T-helper 17 cell (primary cell): ENCODE measurements at regions not wholly inside any gene's neighbourhood (a gene's known extent, or its start where the extent isn't known, plus 50 kb on each side); places are given as distances from the start of the nearest gene placed in this dataset.
"Not testable (repeated sequence)": the region's sequence is repeated elsewhere in the genome, so short reads cannot be mapped to it uniquely, and the experiment has no call there.

ENCODE experiments used
- ATAC-seq: fragments of 150-1000 bp; cut with Tn5 transposase; 2 replicates; pipeline ENCODE4 v1.10.0; 2021; ENCODE audit warnings: mild to moderate bottlenecking, moderate library complexity
- DNase-seq, 3 donors: peaks; one replicate each; pipeline versions ENCODE4 v3.0.0 to v3.0.0-alpha.2; 2020 to 2021
- H3K9me3 ChIP-seq: one replicate; pipeline ENCODE4 v1.7.0; 2013; ENCODE audit warnings: low read length, mild to moderate bottlenecking; ENCODE audit not compliant: control insufficient read depth, poor library complexity, severe bottlenecking
- H3K27ac Mint-ChIP-seq: one replicate; pipeline ENCODE4 v1.8.0; 2022; ENCODE audit warnings: mild to moderate bottlenecking, moderate library complexity, mixed read lengths
- H3K27me3 Mint-ChIP-seq: one replicate; pipeline ENCODE4 v1.8.0; 2022; ENCODE audit warnings: mixed read lengths
- H3K36me3 Mint-ChIP-seq: one replicate; pipeline ENCODE4 v1.8.0; 2022; ENCODE audit warnings: low read depth, mixed read lengths
- H3K4me1 Mint-ChIP-seq: one replicate; pipeline ENCODE4 v1.8.0; 2022; ENCODE audit warnings: mild to moderate bottlenecking, mixed read lengths
- H3K4me3 Mint-ChIP-seq: one replicate; pipeline ENCODE4 v1.8.0; 2022; ENCODE audit warnings: mild to moderate bottlenecking, moderate library complexity, mixed read lengths

- DNase-seq (no peak), ATAC-seq (no peak)
- H3K36me3 Mint-ChIP-seq: no peaks in the 10 kb centered on the region
- no peak overlapping the region for H3K27ac Mint-ChIP-seq
- peaks cover 30% of the 10 kb centered on the region for H3K27me3 Mint-ChIP-seq
- no peak overlapping the region for H3K4me3 Mint-ChIP-seq
- H3K9me3 ChIP-seq: no peaks in the 10 kb centered on the region
- H3K4me1 Mint-ChIP-seq: no peaks in the 10 kb centered on the region
These were observed 118.7 kb downstream of the BEND2 start for GRCh38 chrX:18102006-18102405.

- no peak for DNase-seq
- Mint-ChIP-seq H3K27me3 (peaks cover 30% of the 10 kb centered on the region), H3K4me1 (no peaks in the 10 kb centered on the region), H3K36me3 (no peaks in the 10 kb centered on the region), H3K4me3 (no peak overlapping the region), H3K27ac (no peak overlapping the region)
- no peak for ATAC-seq
- no peaks in the 10 kb centered on the region for H3K9me3 ChIP-seq
These were observed 119.6 kb downstream of the BEND2 start for GRCh38 chrX:18101087-18101486.

- Mint-ChIP-seq H3K27ac (no peak overlapping the region), H3K27me3 (peaks cover 30% of the 10 kb centered on the region), H3K4me1 (no peaks in the 10 kb centered on the region), H3K36me3 (no peaks in the 10 kb centered on the region), H3K4me3 (no peak overlapping the region)
- ATAC-seq (no peak), DNase-seq (no peak)
- no peaks in the 10 kb centered on the region for H3K9me3 ChIP-seq
These were observed 120.9 kb downstream of the BEND2 start for GRCh38 chrX:18099745-18100144.

GRCh38 chrX:18098763-18099162, 121.9 kb downstream of the BEND2 start:
- ATAC-seq (no peak), DNase-seq (no peak)
- H3K4me1 Mint-ChIP-seq: no peaks in the 10 kb centered on the region
- H3K9me3 ChIP-seq: no peaks in the 10 kb centered on the region
- H3K27ac Mint-ChIP-seq: no peak overlapping the region
- no peaks in the 10 kb centered on the region for H3K36me3 Mint-ChIP-seq
- peaks cover 30% of the 10 kb centered on the region for H3K27me3 Mint-ChIP-seq
- H3K4me3 Mint-ChIP-seq: no peak overlapping the region

- H3K4me1 Mint-ChIP-seq: no peaks in the 10 kb centered on the region
- H3K27ac Mint-ChIP-seq: no peak overlapping the region
- no peak overlapping the region for H3K4me3 Mint-ChIP-seq
- ATAC-seq (no peak), DNase-seq (no peak)
- H3K27me3 Mint-ChIP-seq: peaks cover 15% of the 10 kb centered on the region
- no peaks in the 10 kb centered on the region for H3K9me3 ChIP-seq
- H3K36me3 Mint-ChIP-seq: no peaks in the 10 kb centered on the region
These were observed 144.3 kb downstream of the BEND2 start for GRCh38 chrX:18076434-18076833.

GRCh38 chrX:18075603-18076002, 145.1 kb downstream of the BEND2 start:
- H3K27me3 Mint-ChIP-seq: peaks cover 15% of the 10 kb centered on the region
- no peaks in the 10 kb centered on the region for H3K9me3 ChIP-seq
- H3K4me3 Mint-ChIP-seq: no peak overlapping the region
- no peaks in the 10 kb centered on the region for H3K4me1 Mint-ChIP-seq
- DNase-seq: no peak
- no peak for ATAC-seq
- H3K36me3 Mint-ChIP-seq: no peaks in the 10 kb centered on the region
- no peak overlapping the region for H3K27ac Mint-ChIP-seq

- H3K36me3 Mint-ChIP-seq, H3K9me3 ChIP-seq, H3K4me1 Mint-ChIP-seq, DNase-seq, H3K27ac Mint-ChIP-seq, H3K4me3 Mint-ChIP-seq, H3K27me3 Mint-ChIP-seq, ATAC-seq: not testable (repeated sequence)
These were observed 152.6 kb downstream of the BEND2 start for GRCh38 chrX:18068045-18068444.

- Mint-ChIP-seq H3K27me3 (no peaks in the 10 kb centered on the region), H3K27ac (no peak overlapping the region), H3K4me1 (no peaks in the 10 kb centered on the region), H3K4me3 (no peak overlapping the region), H3K36me3 (no peaks in the 10 kb centered on the region)
- no peaks in the 10 kb centered on the region for H3K9me3 ChIP-seq
- DNase-seq (no peak), ATAC-seq (no peak)
These were observed 154.7 kb downstream of the BEND2 start for GRCh38 chrX:18065956-18066355.

- H3K9me3 ChIP-seq: no peaks in the 10 kb centered on the region
- no peak for ATAC-seq
- H3K27ac Mint-ChIP-seq: no peak overlapping the region
These were observed 169.0 kb downstream of the BEND2 start for GRCh38 chrX:18051690-18052089.

GRCh38 chrX:18047491-18047890, 173.2 kb downstream of the BEND2 start:
- Mint-ChIP-seq H3K27ac (no peak overlapping the region), H3K27me3 (no peaks in the 10 kb centered on the region), H3K36me3 (no peaks in the 10 kb centered on the region), H3K4me1 (no peaks in the 10 kb centered on the region), H3K4me3 (no peak overlapping the region)
- ATAC-seq: no peak
- DNase-seq: no peak
- no peaks in the 10 kb centered on the region for H3K9me3 ChIP-seq

More at GRCh38 chrX:18051690-18052089, 169.0 kb downstream of the BEND2 start:
- DNase-seq: no peak
- Mint-ChIP-seq H3K36me3 (no peaks in the 10 kb centered on the region), H3K27me3 (no peaks in the 10 kb centered on the region), H3K4me1 (no peaks in the 10 kb centered on the region), H3K4me3 (no peak overlapping the region)

- no peak overlapping the region for H3K27ac Mint-ChIP-seq
- no peaks in the 10 kb centered on the region for H3K4me1 Mint-ChIP-seq
- DNase-seq (no peak), ATAC-seq (no peak)
- no peaks in the 10 kb centered on the region for H3K9me3 ChIP-seq
- no peak overlapping the region for H3K4me3 Mint-ChIP-seq
- peaks cover under 1% of the 10 kb centered on the region for H3K27me3 Mint-ChIP-seq
- no peaks in the 10 kb centered on the region for H3K36me3 Mint-ChIP-seq
These were observed 175.2 kb downstream of the BEND2 start for GRCh38 chrX:18045436-18045835.

- no peaks in the 10 kb centered on the region for H3K36me3 Mint-ChIP-seq
- H3K27me3 Mint-ChIP-seq: peaks cover 4% of the 10 kb centered on the region
- H3K4me1 Mint-ChIP-seq: no peaks in the 10 kb centered on the region
- ATAC-seq (no peak), DNase-seq (no peak)
- no peaks in the 10 kb centered on the region for H3K9me3 ChIP-seq
- no peak overlapping the region for H3K27ac Mint-ChIP-seq
- no peak overlapping the region for H3K4me3 Mint-ChIP-seq
These were observed 177.9 kb downstream of the BEND2 start for GRCh38 chrX:18042776-18043175.

- DNase-seq (no peak), ATAC-seq (no peak)
- H3K9me3 ChIP-seq: no peaks in the 10 kb centered on the region
- Mint-ChIP-seq H3K27ac (no peak overlapping the region), H3K4me1 (no peaks in the 10 kb centered on the region), H3K27me3 (peaks cover 4% of the 10 kb centered on the region), H3K36me3 (no peaks in the 10 kb centered on the region), H3K4me3 (no peak overlapping the region)
These were observed 179.0 kb downstream of the BEND2 start for GRCh38 chrX:18041656-18042055.

- no peaks in the 10 kb centered on the region for H3K9me3 ChIP-seq
- DNase-seq: no peak
- H3K27ac Mint-ChIP-seq: no peak overlapping the region
- peaks cover 4% of the 10 kb centered on the region for H3K27me3 Mint-ChIP-seq
- no peak overlapping the region for H3K4me3 Mint-ChIP-seq
- no peak for ATAC-seq
- H3K4me1 Mint-ChIP-seq: no peaks in the 10 kb centered on the region
- H3K36me3 Mint-ChIP-seq: no peaks in the 10 kb centered on the region
These were observed 177.9 kb upstream of the RAI2 start for GRCh38 chrX:18039023-18039422.

GRCh38 chrX:18036394-18036793, 175.3 kb upstream of the RAI2 start:
- H3K9me3 ChIP-seq: no peaks in the 10 kb centered on the region
- Mint-ChIP-seq H3K4me3 (no peak overlapping the region), H3K4me1 (no peaks in the 10 kb centered on the region), H3K36me3 (no peaks in the 10 kb centered on the region), H3K27ac (no peak overlapping the region), H3K27me3 (peaks cover 4% of the 10 kb centered on the region)
- no peak for ATAC-seq
- no peak for DNase-seq
